ENCODE measurements at regions not wholly inside any gene's neighbourhood (a gene's known extent, or its start where the extent isn't known, plus 50 kb on each side); places are given as distances from the start of the nearest gene placed in this dataset.

- TF ChIP-seq ZKSCAN1 (IDR thresholded peaks at IDR 0.05; ENCODE audit: low read length) (no peak), ZNF225 (CRISPR knock-in tag; IDR thresholded peaks at IDR 0.05) (no peak), TBX3 (IDR thresholded peaks at IDR 0.05; ENCODE audit: borderline replicate concordance) (no peak), ZFX (CRISPR knock-in tag; IDR thresholded peaks at IDR 0.05; ENCODE audit: low read depth) (no peak), PHF8 (CRISPR knock-in tag; IDR thresholded peaks at IDR 0.05) (no peak), ZBTB8A (CRISPR knock-in tag; IDR thresholded peaks at IDR 0.05; ENCODE audit: borderline replicate concordance, low read depth) (no peak), HIC2 (CRISPR knock-in tag; IDR thresholded peaks at IDR 0.05; ENCODE audit: low read depth) (no peak), SNRNP70 (IDR thresholded peaks at IDR 0.05; ENCODE audit: low read depth, low read length) (no peak), SMAD1 (CRISPR knock-in tag; IDR thresholded peaks at IDR 0.05; ENCODE audit: borderline replicate concordance, low read depth) (no peak), POLR2A (IDR thresholded peaks at IDR 0.05; ENCODE audit: insufficient read depth in 1 of 2, low read depth in 2 of 2, low read length in 2 of 2) (no peak), ZNF552 (CRISPR knock-in tag; IDR thresholded peaks at IDR 0.05; ENCODE audit: borderline replicate concordance) (no peak), MLX (CRISPR knock-in tag; IDR thresholded peaks at IDR 0.05) (no peak), ZBTB20 (CRISPR knock-in tag; IDR thresholded peaks at IDR 0.05; ENCODE audit: borderline replicate concordance, low read depth) (no peak)
Measured at GRCh38 chr1:55321942-55322341, 106.8 kb upstream of the USP24 start.
